Fibroblast of villous mesenchyme (primary cell): ENCODE measurements at regions not wholly inside any gene's neighbourhood (a gene's known extent, or its start where the extent isn't known, plus 50 kb on each side); places are given as distances from the start of the nearest gene placed in this dataset.

ENCODE experiments used
- DNase-seq: peaks from one replicate; pipeline ENCODE4 v3.0.0-alpha.2; 2010; ENCODE audit warnings: low read depth
- H3K4me3 ChIP-seq: 2 replicates; pipeline ENCODE4 v1.5.1; 2011; ENCODE audit warnings: low read depth, mild to moderate bottlenecking, low read length
- TF ChIP-seq, protein P1 (sequence below): IDR thresholded peaks from 2 replicates; pipeline ENCODE4 v1.5.1; 2012; ENCODE audit warnings: low read depth, mild to moderate bottlenecking, low read length; ENCODE audit not compliant: insufficient read depth

DNA sequence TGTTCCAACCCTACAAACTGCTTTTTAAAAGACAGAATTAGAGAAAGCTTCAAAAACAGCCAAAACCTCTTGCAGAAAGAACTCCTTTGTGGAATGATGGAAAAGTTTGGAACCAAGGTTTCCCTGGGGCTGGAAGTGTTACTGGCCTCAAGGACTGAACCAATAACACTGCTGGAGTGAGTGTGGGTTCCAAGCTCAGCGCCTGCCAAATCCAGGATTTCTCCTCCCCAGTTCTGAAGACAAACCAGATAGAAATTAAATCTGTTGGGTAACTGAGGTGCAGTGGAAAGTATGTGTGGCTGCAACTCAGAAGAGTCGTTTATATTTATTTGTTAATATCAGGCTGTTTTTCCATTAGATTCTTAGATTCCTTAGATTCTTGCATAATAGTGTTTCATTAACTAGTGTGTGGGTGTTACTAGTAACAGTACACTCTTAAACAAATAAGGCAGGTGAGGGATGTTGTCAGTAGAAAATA, 66.5 kb upstream of the FNDC3B start:
- no peak overlapping the region for H3K4me3 ChIP-seq
- TF ChIP-seq, protein P1, sequence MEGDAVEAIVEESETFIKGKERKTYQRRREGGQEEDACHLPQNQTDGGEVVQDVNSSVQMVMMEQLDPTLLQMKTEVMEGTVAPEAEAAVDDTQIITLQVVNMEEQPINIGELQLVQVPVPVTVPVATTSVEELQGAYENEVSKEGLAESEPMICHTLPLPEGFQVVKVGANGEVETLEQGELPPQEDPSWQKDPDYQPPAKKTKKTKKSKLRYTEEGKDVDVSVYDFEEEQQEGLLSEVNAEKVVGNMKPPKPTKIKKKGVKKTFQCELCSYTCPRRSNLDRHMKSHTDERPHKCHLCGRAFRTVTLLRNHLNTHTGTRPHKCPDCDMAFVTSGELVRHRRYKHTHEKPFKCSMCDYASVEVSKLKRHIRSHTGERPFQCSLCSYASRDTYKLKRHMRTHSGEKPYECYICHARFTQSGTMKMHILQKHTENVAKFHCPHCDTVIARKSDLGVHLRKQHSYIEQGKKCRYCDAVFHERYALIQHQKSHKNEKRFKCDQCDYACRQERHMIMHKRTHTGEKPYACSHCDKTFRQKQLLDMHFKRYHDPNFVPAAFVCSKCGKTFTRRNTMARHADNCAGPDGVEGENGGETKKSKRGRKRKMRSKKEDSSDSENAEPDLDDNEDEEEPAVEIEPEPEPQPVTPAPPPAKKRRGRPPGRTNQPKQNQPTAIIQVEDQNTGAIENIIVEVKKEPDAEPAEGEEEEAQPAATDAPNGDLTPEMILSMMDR, result no peak
- DNase-seq, result peak; percentile 42

DNA sequence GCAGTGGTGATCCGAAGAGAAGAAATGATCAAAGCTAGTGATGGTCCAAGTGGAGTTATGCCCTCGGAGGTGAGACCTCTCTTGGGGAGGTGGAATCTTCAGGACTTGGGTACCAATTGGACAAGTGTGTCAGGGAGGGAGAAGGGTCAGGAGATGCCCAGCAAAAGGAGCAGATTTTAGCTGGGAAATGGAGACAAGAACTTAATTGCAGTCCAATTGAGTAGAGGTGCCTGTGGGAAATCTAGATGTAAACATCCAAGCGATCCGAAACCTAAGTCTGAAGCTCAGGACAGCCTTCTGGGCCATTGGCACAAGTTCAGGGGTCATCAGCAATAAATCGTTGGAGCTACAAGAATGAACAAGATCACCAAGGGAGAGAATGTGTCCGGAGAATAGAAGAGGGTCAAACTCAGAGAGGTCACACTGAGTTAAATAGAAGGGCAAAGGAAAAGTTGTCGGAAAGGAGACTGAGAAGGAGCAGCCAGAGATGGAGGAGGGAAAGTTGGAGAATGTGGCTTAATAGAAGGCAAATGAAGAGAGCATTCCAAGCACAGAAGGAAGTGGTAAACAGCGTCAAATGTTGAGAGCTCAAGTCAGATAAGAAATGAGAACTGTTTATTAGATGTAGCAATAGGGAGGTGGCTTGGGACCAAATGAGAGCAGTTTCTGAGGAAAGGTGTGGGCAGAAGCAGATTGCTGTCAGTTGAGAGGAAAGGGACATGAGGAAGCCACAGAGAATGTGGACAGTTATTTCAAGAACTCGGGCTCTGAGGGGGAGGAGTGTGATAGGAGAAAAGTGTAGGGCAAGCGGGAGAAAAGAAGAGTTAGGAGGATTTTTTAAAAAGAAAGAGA, 64.2 kb upstream of the FNDC3B start:
- peak; percentile 92 for DNase-seq
- TF ChIP-seq, protein P1, result no peak
- H3K4me3 ChIP-seq, result peak overlapping the region; percentile 32

DNA sequence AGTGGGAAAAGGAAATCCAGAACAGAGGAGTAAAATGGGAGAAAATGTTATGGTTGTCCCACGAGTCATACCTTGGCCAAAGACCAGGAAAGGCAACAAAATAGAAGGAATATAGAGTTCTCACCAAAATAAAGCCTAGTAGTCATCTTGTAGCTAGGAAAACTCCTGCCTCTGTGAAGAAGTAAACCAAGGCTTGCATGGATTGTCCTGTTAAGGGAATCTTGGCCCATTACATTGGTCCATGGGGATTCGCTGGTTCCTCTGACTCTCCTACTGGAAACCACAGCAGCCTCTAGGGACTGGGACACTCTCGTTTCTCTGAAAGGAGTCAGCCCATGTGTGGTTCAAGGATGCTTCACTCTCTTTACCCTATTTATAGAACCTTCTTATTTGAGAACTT, 62.9 kb upstream of the FNDC3B start:
- TF ChIP-seq, protein P1, result no peak
- peak; percentile 37 for DNase-seq
- H3K4me3 ChIP-seq, result no peak overlapping the region

DNA sequence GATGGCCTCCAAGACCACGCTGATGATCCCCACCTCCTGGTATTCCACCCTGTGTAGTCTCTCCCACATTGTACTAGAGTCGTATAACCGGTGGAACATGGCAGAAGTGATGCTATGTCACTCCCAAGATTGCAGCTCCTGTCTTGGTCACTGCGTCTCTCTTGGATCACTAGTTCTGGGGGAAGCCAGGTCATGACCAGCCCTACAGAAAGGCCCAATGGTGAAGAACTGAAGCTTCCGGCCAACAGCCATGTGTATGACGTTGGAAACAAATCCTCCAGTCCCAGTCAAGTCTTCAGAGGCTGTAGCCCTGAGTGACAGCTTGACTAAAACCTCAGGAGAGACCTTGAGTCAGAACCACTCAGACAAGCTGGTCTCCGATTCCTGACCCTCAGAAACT, 61.9 kb upstream of the FNDC3B start:
- TF ChIP-seq, protein P1, result no peak
- no peak overlapping the region for H3K4me3 ChIP-seq
- no peak for DNase-seq

DNA sequence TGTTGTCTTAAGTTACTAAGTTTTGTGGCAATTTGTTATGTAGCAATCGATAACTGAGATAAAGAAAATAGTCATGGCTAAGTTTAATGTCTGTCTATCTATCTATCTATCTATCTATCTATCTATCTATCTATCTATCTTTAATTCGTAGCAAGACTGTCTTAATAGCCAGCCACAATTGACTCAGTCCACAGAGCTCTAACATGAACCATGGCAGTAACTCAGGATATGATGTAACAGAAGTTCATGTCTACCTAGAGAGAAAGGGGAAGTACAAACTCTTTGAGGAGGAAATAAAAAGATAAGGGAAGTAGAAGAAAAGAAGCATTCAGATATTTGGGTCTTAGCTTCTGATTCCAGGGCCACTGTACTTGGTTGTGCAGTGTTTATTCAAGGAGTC, 61.5 kb upstream of the FNDC3B start:
- H3K4me3 ChIP-seq, result no peak overlapping the region
- TF ChIP-seq, protein P1, result no peak
- DNase-seq, result no peak

DNA sequence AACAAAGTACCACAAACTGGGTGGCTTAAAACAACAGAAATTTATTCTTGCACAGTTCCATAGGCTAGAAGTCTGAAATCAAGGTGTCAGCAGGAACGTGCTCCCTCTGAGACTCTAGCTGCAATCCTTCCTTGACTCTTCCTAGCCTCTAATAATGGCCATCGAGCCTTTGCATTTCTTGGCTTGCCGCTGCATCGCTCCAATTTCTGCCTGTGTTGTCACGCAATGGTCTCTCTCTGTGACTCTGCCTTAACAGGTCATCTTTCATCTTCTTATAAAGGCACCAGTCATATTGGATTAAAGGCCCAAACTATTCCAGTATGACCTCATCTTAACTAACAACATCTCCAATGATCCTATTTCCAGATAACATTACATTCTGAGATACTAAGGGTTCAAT, 61.0 kb upstream of the FNDC3B start:
- H3K4me3 ChIP-seq, result no peak overlapping the region
- TF ChIP-seq, protein P1, result no peak
- DNase-seq, result no peak
